Endothelial cell of hepatic sinusoid (primary cell): ENCODE measurements at regions not wholly inside any gene's neighbourhood (a gene's known extent, or its start where the extent isn't known, plus 50 kb on each side); places are given as distances from the start of the nearest gene placed in this dataset.

ENCODE experiments used
- in situ Hi-C: cut with HindIII; loops from 2 replicates; pipeline ENCODE4 v1.10.0; 2017; ENCODE audit warnings: low sequenced_read_pairs

GRCh38 chr12:96131230-96131788 lies 62.9 kb upstream of the ELK3 start:
- in situ Hi-C loops = no loop called here

- in situ Hi-C loops = no loop called here
Measured at GRCh38 chr12:96132819-96133218, 61.4 kb upstream of the ELK3 start.

GRCh38 chr12:96134200-96134599 lies 60.0 kb upstream of the ELK3 start:
- in situ Hi-C loops = no loop called here

- in situ Hi-C loops = no loop called here
Measured at GRCh38 chr12:96136161-96136560, 58.0 kb upstream of the ELK3 start.

DNA sequence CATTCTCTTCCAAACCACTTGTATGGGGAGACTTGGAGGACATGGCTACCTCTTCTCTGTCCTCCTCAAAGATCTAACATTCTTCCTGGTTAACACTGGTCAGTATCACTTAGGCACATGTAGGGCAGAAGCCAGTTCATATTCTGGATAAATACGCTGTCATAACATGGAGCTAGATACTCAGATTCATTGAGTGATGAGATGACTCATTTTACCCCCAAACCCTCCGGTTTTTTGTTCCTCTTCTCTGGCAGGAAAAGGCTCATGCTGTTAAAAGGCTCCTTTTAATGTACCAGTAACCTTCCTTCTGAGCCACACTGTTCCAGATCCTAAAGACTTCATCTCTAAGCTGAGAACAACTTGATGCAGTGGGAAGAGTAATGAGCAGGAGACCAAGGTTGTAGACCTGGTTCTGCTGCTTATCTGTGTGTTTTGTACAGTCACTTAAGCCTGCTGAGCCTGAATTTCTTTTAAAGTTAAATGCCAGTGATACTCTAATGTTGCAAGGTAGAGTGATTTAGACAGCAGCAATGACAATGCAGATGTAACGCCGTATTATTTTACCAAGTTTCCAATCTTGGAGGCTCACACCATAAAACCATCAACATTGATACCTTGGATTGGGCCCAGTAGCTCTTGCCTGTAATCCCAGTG lies 57.3 kb upstream of the ELK3 start:
- in situ Hi-C loops = no loop called here

DNA sequence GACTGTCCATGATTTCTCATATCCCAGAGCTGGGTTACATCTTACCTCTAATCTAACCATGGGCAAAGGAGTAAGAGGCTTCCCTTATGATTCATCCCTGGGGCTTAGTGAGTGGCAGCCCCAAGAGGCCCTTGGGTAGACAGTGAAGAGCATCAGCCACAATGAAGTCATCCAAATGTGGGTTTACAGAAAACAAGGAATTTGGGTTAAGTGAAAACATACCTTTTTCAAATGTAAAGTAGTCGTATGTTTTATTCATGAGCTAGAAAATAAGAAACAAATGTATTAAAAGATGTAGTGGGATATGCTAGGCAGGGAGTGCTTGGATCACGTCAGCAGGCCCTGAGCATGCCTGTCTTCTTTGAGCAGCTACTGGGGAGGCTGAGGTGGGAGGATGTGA lies 54.0 kb upstream of the ELK3 start:
- in situ Hi-C loops = no loop called here

DNA sequence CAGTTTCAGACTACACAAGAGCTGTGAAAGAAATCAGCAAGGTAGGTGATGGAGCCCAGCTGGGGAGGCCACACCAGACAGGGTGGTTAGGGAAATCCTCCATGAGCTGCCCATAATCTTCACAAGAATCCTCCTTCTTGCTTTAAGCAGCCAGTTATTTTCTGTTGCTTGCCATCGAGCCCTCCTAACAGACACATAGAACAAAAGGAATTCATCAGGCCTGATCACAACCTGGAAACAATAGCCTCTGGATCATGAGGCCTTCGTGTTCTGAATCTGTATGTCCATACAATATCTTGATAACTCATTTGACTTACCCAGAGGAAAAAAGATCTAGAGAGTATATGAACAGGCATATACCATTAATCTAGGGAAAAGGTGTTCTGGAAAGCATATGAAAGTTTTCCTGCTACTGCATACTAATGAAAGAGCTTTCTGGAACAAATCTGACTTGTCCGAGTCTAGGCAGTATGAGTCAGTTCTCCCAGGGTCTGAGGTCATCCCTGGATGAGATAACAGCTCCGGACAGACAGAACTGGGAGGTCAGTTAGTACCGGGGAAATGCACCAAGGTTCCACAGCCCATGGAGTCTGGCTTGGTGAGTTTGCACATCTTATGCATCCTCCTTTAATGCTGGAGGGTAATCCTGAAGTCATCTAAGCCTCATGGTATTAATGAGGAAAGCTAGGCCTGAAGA lies 52.8 kb upstream of the ELK3 start:
- in situ Hi-C loops = no loop called here

- in situ Hi-C loops = no loop called here
Measured at GRCh38 chr12:96143392-96143791, 50.8 kb upstream of the ELK3 start.

DNA sequence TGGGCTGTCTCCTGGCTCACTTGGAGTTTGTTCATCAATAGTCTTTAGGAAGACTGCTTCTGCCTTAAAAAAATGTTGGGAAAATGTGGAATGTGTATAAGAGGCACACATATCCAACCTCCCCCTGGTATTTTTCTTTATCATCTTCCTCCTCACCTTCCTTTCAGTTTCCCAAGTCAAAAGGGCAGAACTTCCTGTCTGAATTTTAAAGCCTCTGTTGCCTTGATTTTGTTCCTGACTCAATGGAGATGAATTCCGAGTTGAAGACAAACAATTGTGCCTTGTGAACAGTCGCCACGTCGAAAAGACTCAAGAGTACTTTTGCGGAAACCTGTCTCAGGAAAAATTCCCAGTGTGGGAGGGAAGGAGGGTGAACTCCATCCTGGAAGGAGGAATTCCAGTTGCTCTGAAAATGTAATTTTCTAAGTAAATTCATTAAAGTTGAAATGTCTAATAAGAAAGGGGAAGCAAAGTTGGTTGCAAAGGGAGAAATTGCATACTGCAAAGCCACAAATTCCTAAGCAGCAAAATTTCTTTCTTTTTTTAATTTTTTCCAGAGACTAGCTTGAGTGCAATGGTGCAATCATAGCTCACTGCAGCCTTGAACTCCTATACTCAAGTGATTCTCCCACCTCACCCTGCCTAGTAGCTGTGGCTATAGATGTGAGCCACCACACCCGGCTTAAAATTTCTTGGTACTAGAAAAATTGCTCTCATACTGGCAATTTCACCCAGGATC lies 50.2 kb upstream of the ELK3 start:
- in situ Hi-C loops = no loop called here
